K562 (cell line): ENCODE measurements at regions not wholly inside any gene's neighbourhood (a gene's known extent, or its start where the extent isn't known, plus 50 kb on each side); places are given as distances from the start of the nearest gene placed in this dataset.
A peak's percentile ranks its signal among the peaks of the same experiment; 100 is the strongest.

Source experiments
- ATAC-seq: fragments of 200-7000 bp; cut with Tn5 transposase; 3 replicates; pipeline ENCODE4 v1.9.1; 2020; ENCODE audit warnings: moderate library complexity
- BruUV-seq: library from RNA; stranded (reverse); fragments of 400-500 nt; replicated peaks from 2 replicates; lab custom pipeline; 2021; lab: Mats Ljungman, UMichigan
- CTCF ChIA-PET: fragments of 300-600 bp; formaldehyde crosslinking; extraction: SDS; loops from one replicate; lab custom pipeline; 2021; ENCODE audit warnings: low intra/inter-chr PET ratio; lab: Yijun Ruan, JAX
- POLR2A ChIA-PET: fragments of 300-600, 350-650 bp; sonication (Branson Sonifier 250); formaldehyde crosslinking; extraction: SDS; loops from one replicate; lab custom pipeline; 2021; ENCODE audit warnings: antibody characterized with exemption, inconsistent platforms; lab: Yijun Ruan, JAX
- DNase-seq, 4 experiments: peaks; one replicate each; pipeline versions ENCODE4 v3.0.0 to v3.0.0-alpha.2; 2011 to 2018; ENCODE audit warnings: low spot score in 3 of 4, mixed read lengths in 3 of 4; ENCODE audit errors: extremely low read depth in 1 of 4
- FAIRE-seq: peaks from 2 replicates; lab custom pipeline; 2011; peaks lifted over from hg19 to GRCh38; lab: Jason Lieb, UNC
- H2AFZ ChIP-seq: 2 replicates; pipeline ENCODE4 v1.6.0; 2011; ENCODE audit warnings: low read depth, low read length, control low read depth, inconsistent platforms
- H3K27ac ChIP-seq: fragments of 200-600 bp; 3 replicates; pipeline ENCODE4 v1.8.0; 2011; ENCODE audit warnings: low read depth, mild to moderate bottlenecking, control low read depth, inconsistent platforms, low read length, moderate library complexity, mixed read lengths; ENCODE audit errors: extremely low read depth
- H3K27me3 ChIP-seq, 2 experiments: fragments of 300-600 bp in 1 of 2; 2 replicates in 1 of 2; 3 replicates in 1 of 2; pipeline versions ENCODE4 v1.6.0 to v1.8.0; 2011; ENCODE audit warnings: inconsistent platforms in 2 of 2, low read length in 2 of 2, mild to moderate bottlenecking in 1 of 2, mixed read lengths in 1 of 2, moderate library complexity in 1 of 2; ENCODE audit not compliant: control insufficient read depth in 2 of 2, insufficient read depth in 2 of 2
- H3K36me3 ChIP-seq: fragments of 300-600 bp; 3 replicates; pipeline ENCODE4 v1.8.0; 2011; ENCODE audit warnings: mild to moderate bottlenecking, low read length, inconsistent platforms; ENCODE audit not compliant: control insufficient read depth, insufficient read depth
- H3K4me1 ChIP-seq, 2 experiments: fragments of 200-600 bp in 1 of 2; replicated peaks in 1 of 2; 2 replicates in 1 of 2; 3 replicates in 1 of 2; pipeline versions ENCODE4 v1.5.1 to v1.8.0; 2011; ENCODE audit warnings: inconsistent platforms in 2 of 2, low read length in 2 of 2, mild to moderate bottlenecking in 1 of 2, mixed read lengths in 1 of 2, moderate library complexity in 1 of 2; ENCODE audit not compliant: control insufficient read depth in 2 of 2, insufficient read depth in 2 of 2
- H3K4me2 ChIP-seq: 2 replicates; pipeline ENCODE4 v1.6.1; 2011; ENCODE audit warnings: low read length, control low read depth, inconsistent platforms, mixed read lengths; ENCODE audit not compliant: insufficient read depth
- H3K4me3 ChIP-seq: fragments of 200-600 bp; sonication (generic), shearing (Covaris generic); 2 replicates; pipeline ENCODE4 v1.5.1; 2016; ENCODE audit warnings: control low read depth, inconsistent platforms
- H3K79me2 ChIP-seq: fragments of 200-600 bp; 3 replicates; pipeline ENCODE4 v1.8.0; 2011; ENCODE audit warnings: low read length, inconsistent platforms; ENCODE audit not compliant: control insufficient read depth, insufficient read depth
- H3K9ac ChIP-seq, 2 experiments: 2 replicates each; pipeline versions ENCODE4 v1.6.0 to v1.6.1; 2011; ENCODE audit warnings: low read depth in 2 of 2, low read length in 2 of 2, control low read depth in 1 of 2, inconsistent platforms in 1 of 2, mild to moderate bottlenecking in 1 of 2, mixed read lengths in 1 of 2; ENCODE audit not compliant: insufficient read depth in 1 of 2
- H3K9me1 ChIP-seq: one replicate; pipeline ENCODE4 v1.6.0; 2011; ENCODE audit warnings: inconsistent platforms, mild to moderate bottlenecking, low read length, moderate library complexity; ENCODE audit not compliant: control insufficient read depth, insufficient read depth
- H3K9me3 ChIP-seq: replicated peaks from 2 replicates; pipeline ENCODE4 v1.5.1; 2011; ENCODE audit warnings: low read depth, low read length, inconsistent platforms; ENCODE audit not compliant: control insufficient read depth, insufficient read depth
- H4K20me1 ChIP-seq: replicated peaks from 2 replicates; pipeline ENCODE4 v1.6.1; 2011; ENCODE audit warnings: low read length, inconsistent platforms, mixed read lengths; ENCODE audit not compliant: control insufficient read depth, insufficient read depth
- ATF3 ChIP-seq, 2 experiments: fragments of 450-650 bp in 1 of 2; sonication (generic) in 1 of 2; formaldehyde crosslinking in 1 of 2; IDR thresholded peaks in 1 of 2; conservative IDR thresholded peaks in 1 of 2; 2 replicates each; pipeline versions ENCODE4 v1.6.1 to v1.8.1; 2016 to 2023; ENCODE audit warnings: mild to moderate bottlenecking in 2 of 2, moderate library complexity in 2 of 2, inconsistent platforms in 1 of 2, missing genetic modification reagents in 1 of 2
- CHD4 ChIP-seq: fragments of 200-600 bp; sonication (generic); IDR thresholded peaks from 3 replicates; pipeline ENCODE4 v1.6.1; 2012; ENCODE audit warnings: low read depth, mild to moderate bottlenecking, mixed read lengths, low read length, inconsistent platforms; ENCODE audit not compliant: insufficient read depth, insufficient replicate concordance, poor library complexity, severe bottlenecking
- ID3 ChIP-seq, 2 experiments: fragments of 250-450 bp in 1 of 2; fragments of 450-650 bp in 1 of 2; sonication (Bioruptor Pico) in 1 of 2; IDR thresholded peaks; 2 replicates each; pipeline versions ENCODE4 v1.6.1 to v1.8.0; 2016 to 2021; ENCODE audit warnings: mild to moderate bottlenecking in 2 of 2, moderate library complexity in 2 of 2, missing compliant biosample characterization in 1 of 2, missing genetic modification characterization in 1 of 2
- ZHX1 ChIP-seq: fragments of 150-350 bp; conservative IDR thresholded peaks from 2 replicates; pipeline ENCODE4 v1.6.1; 2014; ENCODE audit warnings: low read length
- WGBS: fragments of 100-300 bp; shearing (Covaris generic); methylation state at CpG from one replicate; pipeline ENCODE4 v1.1.6; 2016; ENCODE audit warnings: low coverage, mixed read lengths; ENCODE audit not compliant: insufficient coverage; ENCODE audit errors: missing lambda C conversion rate; 5-methylcytosine and 5-hydroxymethylcytosine counted together
- in situ Hi-C: fragments of 300-500 bp; cut with MboI; formaldehyde crosslinking; loops from 4 replicates; pipeline ENCODE4 v1.15.0; 2018; ENCODE audit warnings: inconsistent platforms, mixed read lengths
- intact Hi-C: fragments of 100-400 bp; cut with micrococcal nuclease; formaldehyde crosslinking; loops from 2 replicates; pipeline ENCODE4 v1.14.2; 2022
- TF ChIP-seq, protein P1 (sequence below): fragments of 450-650 bp; formaldehyde crosslinking; IDR thresholded peaks from 2 replicates; pipeline ENCODE4 v1.4.0; 2020; ENCODE audit warnings: mild to moderate bottlenecking, mixed read lengths

DNA sequence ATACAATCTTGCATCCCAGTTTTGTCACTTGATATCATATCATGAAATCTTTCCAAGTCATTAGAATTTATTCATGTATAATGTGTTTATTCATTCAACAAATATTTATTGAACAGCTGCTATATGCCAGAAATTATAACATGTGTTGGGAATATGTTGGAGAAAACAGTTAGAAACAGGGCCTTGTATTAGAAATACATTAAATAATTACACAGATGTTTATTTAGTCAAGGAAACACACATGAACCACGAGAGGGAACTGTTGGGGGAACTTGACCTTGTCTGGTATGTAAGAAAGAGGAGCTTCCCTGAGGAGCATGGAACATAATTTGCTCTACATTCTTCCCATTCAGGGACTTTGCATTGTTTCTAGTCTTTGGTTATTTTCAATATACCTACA is 191.7 kb upstream of the FRMD6 start (continued):
- no peak for TF ChIP-seq ZHX1
- TF ChIP-seq ATF3 (IDR thresholded peaks at IDR 0.05) = no peak
- no peak for TF ChIP-seq ATF3 (CRISPR knock-in tag; conservative IDR thresholded peaks at IDR 0.05)

- no TSS peak for BruUV-seq
- DNase-seq (no peak), ATAC-seq (no peak), FAIRE-seq (no peak)
- Histone ChIP-seq H4K20me1 (no peaks in the 10 kb centered on the region), H3K9ac (no peak overlapping the region), H3K9me1 (no peaks in the 10 kb centered on the region), H3K9me3 (no peaks in the 10 kb centered on the region), H2AFZ (no peak overlapping the region), H3K36me3 (no peaks in the 10 kb centered on the region), H3K4me3 (no peak overlapping the region), H3K79me2 (no peaks in the 10 kb centered on the region), H3K4me2 (no peak overlapping the region), H3K27ac (no peak overlapping the region), H3K4me1 (no peaks in the 10 kb centered on the region), H3K27me3 (no peaks in the 10 kb centered on the region)
- ChIA-PET CTCF (no interaction called here), POLR2A (no interaction called here)
- no peak for TF ChIP-seq CHD4
- TF ChIP-seq, protein P1, sequence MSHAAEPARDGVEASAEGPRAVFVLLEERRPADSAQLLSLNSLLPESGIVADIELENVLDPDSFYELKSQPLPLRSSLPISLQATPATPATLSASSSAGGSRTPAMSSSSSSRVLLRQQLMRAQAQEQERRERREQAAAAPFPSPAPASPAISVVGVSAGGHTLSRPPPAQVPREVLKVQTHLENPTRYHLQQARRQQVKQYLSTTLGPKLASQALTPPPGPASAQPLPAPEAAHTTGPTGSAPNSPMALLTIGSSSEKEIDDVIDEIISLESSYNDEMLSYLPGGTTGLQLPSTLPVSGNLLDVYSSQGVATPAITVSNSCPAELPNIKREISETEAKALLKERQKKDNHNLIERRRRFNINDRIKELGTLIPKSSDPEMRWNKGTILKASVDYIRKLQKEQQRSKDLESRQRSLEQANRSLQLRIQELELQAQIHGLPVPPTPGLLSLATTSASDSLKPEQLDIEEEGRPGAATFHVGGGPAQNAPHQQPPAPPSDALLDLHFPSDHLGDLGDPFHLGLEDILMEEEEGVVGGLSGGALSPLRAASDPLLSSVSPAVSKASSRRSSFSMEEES = peak; percentile 23
- no peak for TF ChIP-seq ID3 (CRISPR knock-in tag; IDR thresholded peaks at IDR 0.05)
- TF ChIP-seq ID3 (tag; IDR thresholded peaks at IDR 0.05) = no peak
- 4% methylated on average over 3 of the region's 3 CpGs for WGBS
- intact Hi-C loops (no loop called here), in situ Hi-C loops (no loop called here)
These were observed 189.5 kb upstream of the FRMD6 start for GRCh38 chr14:51462182-51462581.
